T-helper 1 cell treated with Interleukin-12 subunit alpha and Interleukin-12 subunit beta and Interleukin-4 antibody, amounts not matched to agents 30 ng/mL and 1 ng/mL, for 36 hours (primary cell): ENCODE measurements at regions not wholly inside any gene's neighbourhood (a gene's known extent, or its start where the extent isn't known, plus 50 kb on each side); places are given as distances from the start of the nearest gene placed in this dataset.

Experiments
- intact Hi-C: fragments of 100-400 bp; cut with micrococcal nuclease; formaldehyde crosslinking; loops from one replicate; pipeline ENCODE4 v1.15.1; 2024

DNA sequence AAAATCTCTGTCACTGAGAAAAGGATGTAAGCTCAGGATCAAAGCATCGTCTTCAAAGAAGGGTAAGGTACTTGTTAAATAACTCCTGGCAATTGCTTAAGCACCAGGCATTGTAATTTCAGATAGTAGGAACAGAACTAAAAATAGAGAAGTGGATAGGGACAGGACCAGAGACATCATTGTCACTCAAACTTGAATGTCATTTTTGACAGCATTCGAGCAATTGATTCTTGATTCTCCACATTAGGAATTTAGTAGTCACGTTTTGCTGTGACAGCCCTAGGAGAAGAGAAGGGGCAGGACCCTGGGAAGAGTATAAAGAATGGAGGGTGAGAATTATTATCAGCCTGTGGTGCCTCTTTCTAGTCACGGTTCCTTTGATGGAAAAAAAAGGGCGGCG, 50.1 kb upstream of the BACH2 start:
- intact Hi-C loops, result no loop called here
